ENCODE measurements at regions not wholly inside any gene's neighbourhood (a gene's known extent, or its start where the extent isn't known, plus 50 kb on each side); places are given as distances from the start of the nearest gene placed in this dataset.

DNA sequence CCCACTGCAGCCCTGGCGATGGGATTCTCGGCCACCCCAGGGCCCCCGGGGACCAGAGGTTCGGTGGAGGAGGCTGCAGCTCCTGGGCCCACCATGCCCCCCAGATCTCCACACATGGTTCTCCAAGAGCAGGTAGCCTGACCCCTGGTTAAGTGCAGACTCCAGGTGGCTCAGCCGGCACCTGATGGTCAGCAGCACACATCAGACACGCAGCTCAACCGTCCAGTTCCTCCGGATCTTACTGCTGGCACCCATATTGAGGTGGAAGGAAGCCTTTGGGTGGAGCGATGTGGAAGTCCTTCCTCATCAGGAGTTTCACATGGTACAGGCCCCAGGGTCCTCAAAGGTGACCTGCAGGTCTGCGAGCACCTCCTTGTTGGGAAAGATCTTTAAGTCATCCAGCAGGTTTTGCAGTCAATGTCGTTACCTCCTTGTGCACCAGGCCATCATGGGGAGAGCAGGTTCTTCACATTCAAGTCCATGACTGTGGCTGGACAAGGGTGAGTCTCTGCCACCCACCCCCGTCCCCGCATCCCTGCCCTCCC is 74.2 kb upstream of the EEPD1 start:
- intact Hi-C loops (cut with DNase I), result no loop called here
- ATAC-seq (ENCODE audit: low FRiP score) (no peak), DNase-seq (no peak)
- H3K27me3 ChIP-seq (ENCODE audit: control insufficient read depth in 1 of 2, insufficient read depth in 2 of 2, low read length in 1 of 2), result no peaks in the 10 kb centered on the region
- no peaks in the 10 kb centered on the region for H3K4me1 ChIP-seq (ENCODE audit: control insufficient read depth in 1 of 2, insufficient read depth in 2 of 2, low read length in 2 of 2)
- 97 to 98% methylated on average over 13 of the region's 13 CpGs for WGBS, 2 donors
- no peaks in the 10 kb centered on the region for H3K9me3 ChIP-seq (ENCODE audit: control insufficient read depth, low read length)
- no peak overlapping the region for H3K27ac ChIP-seq (ENCODE audit: low read depth in 1 of 2, low read length in 2 of 2)
- H3K4me3 ChIP-seq (ENCODE audit: low read length in 2 of 2), result no peak overlapping the region
- no peaks in the 10 kb centered on the region for H3K36me3 ChIP-seq (ENCODE audit: control insufficient read depth in 1 of 2, insufficient read depth in 2 of 2, low read length in 1 of 2)

GRCh38 chr7:36079446-36080025 is 73.5 kb upstream of the EEPD1 start:
- intact Hi-C loops (cut with DNase I), result no loop called here
- ATAC-seq (ENCODE audit: low FRiP score) (no peak), DNase-seq (no peak)
- H3K27me3 ChIP-seq (ENCODE audit: control insufficient read depth in 1 of 2, insufficient read depth in 2 of 2, low read length in 1 of 2), result no peaks in the 10 kb centered on the region
- no peaks in the 10 kb centered on the region for H3K36me3 ChIP-seq (ENCODE audit: control insufficient read depth in 1 of 2, insufficient read depth in 2 of 2, low read length in 1 of 2)
- no peaks in the 10 kb centered on the region for H3K4me1 ChIP-seq (ENCODE audit: control insufficient read depth in 1 of 2, insufficient read depth in 2 of 2, low read length in 2 of 2)
- H3K4me3 ChIP-seq (ENCODE audit: low read length in 2 of 2), result no peak overlapping the region
- 87 to 89% methylated on average over 5 of the region's 5 CpGs for WGBS, 2 donors
- H3K9me3 ChIP-seq (ENCODE audit: control insufficient read depth, low read length), result no peaks in the 10 kb centered on the region
- H3K27ac ChIP-seq (ENCODE audit: low read depth in 1 of 2, low read length in 2 of 2), result no peak overlapping the region

DNA sequence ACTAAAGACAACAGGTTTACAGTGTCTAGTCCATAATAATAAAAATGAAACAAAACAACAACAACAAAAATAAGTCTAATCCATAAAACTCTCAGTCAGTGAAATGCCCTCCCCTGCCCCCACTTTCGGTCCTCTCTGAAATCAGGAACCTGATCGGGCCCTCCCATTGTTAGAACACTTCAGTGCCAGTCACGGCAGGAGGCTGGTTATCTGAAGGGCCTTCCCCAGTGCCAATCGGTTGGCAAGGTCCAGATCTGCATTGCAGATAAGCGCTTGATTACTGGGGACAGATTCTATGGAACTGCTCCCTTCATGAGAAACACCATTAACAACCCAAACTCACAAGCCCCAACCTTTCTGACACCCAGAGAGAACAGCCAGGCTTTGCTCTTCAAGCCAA is 72.2 kb upstream of the EEPD1 start:
- no peaks in the 10 kb centered on the region for H3K36me3 ChIP-seq (ENCODE audit: control insufficient read depth in 1 of 2, insufficient read depth in 2 of 2, low read length in 1 of 2)
- DNase-seq (no peak), ATAC-seq (ENCODE audit: low FRiP score) (no peak)
- no peaks in the 10 kb centered on the region for H3K9me3 ChIP-seq (ENCODE audit: control insufficient read depth, low read length)
- no peak overlapping the region for H3K4me3 ChIP-seq (ENCODE audit: low read length in 2 of 2)
- intact Hi-C loops (cut with DNase I), result no loop called here
- H3K27me3 ChIP-seq (ENCODE audit: control insufficient read depth in 1 of 2, insufficient read depth in 2 of 2, low read length in 1 of 2), result no peaks in the 10 kb centered on the region
- WGBS, 2 donors, result 94 to 98% methylated on average over 5 of the region's 5 CpGs
- no peak overlapping the region for H3K27ac ChIP-seq (ENCODE audit: low read depth in 1 of 2, low read length in 2 of 2)
- no peaks in the 10 kb centered on the region for H3K4me1 ChIP-seq (ENCODE audit: control insufficient read depth in 1 of 2, insufficient read depth in 2 of 2, low read length in 2 of 2)

DNA sequence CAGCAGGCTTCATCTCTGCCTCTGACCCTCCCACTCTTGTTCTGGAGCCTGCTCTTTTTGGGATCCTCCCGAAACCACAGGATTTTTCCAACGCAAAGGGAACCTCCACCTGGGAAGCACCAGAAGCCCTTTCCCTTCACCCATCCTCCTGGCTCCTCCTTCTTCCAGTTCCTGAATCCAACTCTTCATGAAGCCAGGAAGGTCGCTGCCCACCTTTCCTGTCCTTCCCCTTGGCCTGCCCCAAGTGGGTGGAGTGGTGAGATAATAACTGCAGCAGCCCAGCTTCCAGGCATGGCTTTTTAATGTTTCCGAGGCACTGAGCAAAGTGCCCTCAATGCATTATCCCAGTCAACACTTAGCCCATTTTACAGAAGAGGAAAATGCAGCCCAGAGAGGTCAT is 70.8 kb upstream of the EEPD1 start:
- DNase-seq, result no peak
- Histone ChIP-seq H3K27ac (ENCODE audit: low read depth in 1 of 2, low read length in 2 of 2) (no peak overlapping the region), H3K27me3 (ENCODE audit: control insufficient read depth in 1 of 2, insufficient read depth in 2 of 2, low read length in 1 of 2) (no peaks in the 10 kb centered on the region), H3K4me3 (ENCODE audit: low read length in 2 of 2) (no peak overlapping the region), H3K9me3 (ENCODE audit: control insufficient read depth, low read length) (no peaks in the 10 kb centered on the region), H3K4me1 (ENCODE audit: control insufficient read depth in 1 of 2, insufficient read depth in 2 of 2, low read length in 2 of 2) (no peaks in the 10 kb centered on the region), H3K36me3 (ENCODE audit: control insufficient read depth in 1 of 2, insufficient read depth in 2 of 2, low read length in 1 of 2) (no peaks in the 10 kb centered on the region)
- intact Hi-C loops (cut with DNase I), result no loop called here
- WGBS, 2 donors, result 89 to 91% methylated on average over 4 of the region's 4 CpGs
- no peak for ATAC-seq (ENCODE audit: low FRiP score)

DNA sequence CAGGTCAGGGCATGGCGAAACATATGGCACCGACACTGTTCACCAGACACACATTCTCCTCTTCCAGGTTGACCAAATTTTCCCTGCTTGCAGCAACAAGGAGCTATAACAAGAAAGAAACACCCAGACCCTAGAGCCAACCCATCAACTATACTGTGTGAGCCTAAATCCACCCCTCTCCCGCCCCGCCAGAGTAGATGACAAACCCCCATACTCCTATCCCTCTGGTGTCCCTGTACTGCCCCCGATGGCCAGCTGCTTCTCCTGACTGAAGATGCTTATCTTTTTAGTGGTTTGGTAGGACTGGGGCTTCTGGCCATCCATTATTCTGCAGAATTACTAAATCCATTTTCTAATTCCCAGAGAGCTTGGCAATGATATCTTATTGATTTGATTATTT is 70.1 kb upstream of the EEPD1 start:
- H3K4me3 ChIP-seq (ENCODE audit: low read length in 2 of 2), result no peak overlapping the region
- WGBS, 2 donors, result 95 to 98% methylated on average over 5 of the region's 5 CpGs
- H3K4me1 ChIP-seq (ENCODE audit: control insufficient read depth in 1 of 2, insufficient read depth in 2 of 2, low read length in 2 of 2), result no peaks in the 10 kb centered on the region
- no peaks in the 10 kb centered on the region for H3K9me3 ChIP-seq (ENCODE audit: control insufficient read depth, low read length)
- ATAC-seq (ENCODE audit: low FRiP score) (no peak), DNase-seq (no peak)
- intact Hi-C loops (cut with DNase I), result no loop called here
- no peaks in the 10 kb centered on the region for H3K36me3 ChIP-seq (ENCODE audit: control insufficient read depth in 1 of 2, insufficient read depth in 2 of 2, low read length in 1 of 2)
- no peak overlapping the region for H3K27ac ChIP-seq (ENCODE audit: low read depth in 1 of 2, low read length in 2 of 2)
- no peaks in the 10 kb centered on the region for H3K27me3 ChIP-seq (ENCODE audit: control insufficient read depth in 1 of 2, insufficient read depth in 2 of 2, low read length in 1 of 2)

- WGBS, 2 donors, result 86 to 91% methylated on average over 12 of the region's 12 CpGs
- no peak for ATAC-seq (ENCODE audit: low FRiP score)
- intact Hi-C loops (cut with DNase I), result no loop called here
- Histone ChIP-seq H3K9me3 (ENCODE audit: control insufficient read depth, low read length) (no peaks in the 10 kb centered on the region), H3K27ac (ENCODE audit: low read depth in 1 of 2, low read length in 2 of 2) (no peak overlapping the region), H3K36me3 (ENCODE audit: control insufficient read depth in 1 of 2, insufficient read depth in 2 of 2, low read length in 1 of 2) (no peaks in the 10 kb centered on the region), H3K4me3 (ENCODE audit: low read length in 2 of 2) (no peak overlapping the region), H3K4me1 (ENCODE audit: control insufficient read depth in 1 of 2, insufficient read depth in 2 of 2, low read length in 2 of 2) (no peaks in the 10 kb centered on the region), H3K27me3 (ENCODE audit: control insufficient read depth in 1 of 2, insufficient read depth in 2 of 2, low read length in 1 of 2) (no peaks in the 10 kb centered on the region)
- DNase-seq, result no peak
Observed at GRCh38 chr7:36083626-36084380, 69.3 kb upstream of the EEPD1 start.

- Histone ChIP-seq H3K27ac (ENCODE audit: low read depth in 1 of 2, low read length in 2 of 2) (no peak overlapping the region), H3K27me3 (ENCODE audit: control insufficient read depth in 1 of 2, insufficient read depth in 2 of 2, low read length in 1 of 2) (no peaks in the 10 kb centered on the region), H3K4me1 (ENCODE audit: control insufficient read depth in 1 of 2, insufficient read depth in 2 of 2, low read length in 2 of 2) (no peaks in the 10 kb centered on the region), H3K9me3 (ENCODE audit: control insufficient read depth, low read length) (no peaks in the 10 kb centered on the region), H3K4me3 (ENCODE audit: low read length in 2 of 2) (no peak overlapping the region), H3K36me3 (ENCODE audit: control insufficient read depth in 1 of 2, insufficient read depth in 2 of 2, low read length in 1 of 2) (no peaks in the 10 kb centered on the region)
- no peak for ATAC-seq (ENCODE audit: low FRiP score)
- no peak for DNase-seq
- WGBS, 2 donors, result 84% methylated on average over 26 of the region's 26 CpGs
- intact Hi-C loops (cut with DNase I), result no loop called here
Observed at GRCh38 chr7:36084485-36085091, 68.5 kb upstream of the EEPD1 start.

- ATAC-seq (ENCODE audit: low FRiP score), result no peak
- Histone ChIP-seq H3K27me3 (ENCODE audit: control insufficient read depth in 1 of 2, insufficient read depth in 2 of 2, low read length in 1 of 2) (no peaks in the 10 kb centered on the region), H3K4me3 (ENCODE audit: low read length in 2 of 2) (no peak overlapping the region), H3K4me1 (ENCODE audit: control insufficient read depth in 1 of 2, insufficient read depth in 2 of 2, low read length in 2 of 2) (no peaks in the 10 kb centered on the region), H3K36me3 (ENCODE audit: control insufficient read depth in 1 of 2, insufficient read depth in 2 of 2, low read length in 1 of 2) (no peaks in the 10 kb centered on the region), H3K9me3 (ENCODE audit: control insufficient read depth, low read length) (no peaks in the 10 kb centered on the region), H3K27ac (ENCODE audit: low read depth in 1 of 2, low read length in 2 of 2) (no peak overlapping the region)
- intact Hi-C loops (cut with DNase I), result no loop called here
- DNase-seq, result no peak
- whole genome bisulfite sequencing, 2 donors, result 96 to 97% methylated on average over 16 of the region's 16 CpGs
Observed at GRCh38 chr7:36085096-36085495, 68.0 kb upstream of the EEPD1 start.

DNA sequence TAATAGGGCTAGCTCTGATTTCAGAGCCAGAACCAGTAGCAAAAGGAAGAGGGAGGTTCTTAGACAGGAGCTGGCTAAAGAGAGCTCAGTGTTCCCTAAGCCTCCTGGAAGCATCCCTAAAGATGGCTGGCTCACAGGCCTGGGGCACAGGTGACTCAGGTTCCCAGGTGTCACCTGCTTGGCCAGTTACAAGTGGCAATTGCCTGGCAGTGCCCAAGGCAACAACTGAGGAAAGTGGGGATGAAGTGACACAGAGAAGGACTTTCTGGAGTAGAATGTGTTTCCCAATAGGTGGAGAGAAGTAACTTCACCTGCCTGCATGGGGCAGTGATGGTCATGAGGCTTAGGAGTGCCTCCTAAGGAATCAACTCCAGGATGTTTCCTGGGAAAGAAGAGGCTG is 66.5 kb upstream of the EEPD1 start:
- Histone ChIP-seq H3K4me1 (ENCODE audit: control insufficient read depth in 1 of 2, insufficient read depth in 2 of 2, low read length in 2 of 2) (no peaks in the 10 kb centered on the region), H3K27ac (ENCODE audit: low read depth in 1 of 2, low read length in 2 of 2) (no peak overlapping the region), H3K27me3 (ENCODE audit: control insufficient read depth in 1 of 2, insufficient read depth in 2 of 2, low read length in 1 of 2) (no peaks in the 10 kb centered on the region), H3K4me3 (ENCODE audit: low read length in 2 of 2) (no peak overlapping the region), H3K9me3 (ENCODE audit: control insufficient read depth, low read length) (no peaks in the 10 kb centered on the region), H3K36me3 (ENCODE audit: control insufficient read depth in 1 of 2, insufficient read depth in 2 of 2, low read length in 1 of 2) (no peaks in the 10 kb centered on the region)
- ATAC-seq (ENCODE audit: low FRiP score) (no peak), DNase-seq (no peak)
- intact Hi-C loops (cut with DNase I), result no loop called here
